Trophoblast cell (in vitro differentiated cells and primary cell): ENCODE measurements at regions not wholly inside any gene's neighbourhood (a gene's known extent, or its start where the extent isn't known, plus 50 kb on each side); places are given as distances from the start of the nearest gene placed in this dataset.

ENCODE experiments used
- DNase-seq, 2 donors: peaks; one replicate each; pipeline ENCODE4 v3.0.0-alpha.2; 2016
- H2AFZ ChIP-seq: 2 replicates; pipeline ENCODE4 v1.6.1; 2013; ENCODE audit warnings: low read length, moderate library complexity, mild to moderate bottlenecking; ENCODE audit not compliant: insufficient read depth, poor library complexity
- H2AK5ac ChIP-seq: 2 replicates; pipeline ENCODE4 v1.6.1; 2013; ENCODE audit warnings: mild to moderate bottlenecking, low read length
- H2BK120ac ChIP-seq: 2 replicates; pipeline ENCODE4 v1.6.1; 2013; ENCODE audit warnings: low read length, mild to moderate bottlenecking, moderate library complexity; ENCODE audit not compliant: insufficient read depth, poor library complexity
- H2BK12ac ChIP-seq: 2 replicates; pipeline ENCODE4 v1.6.1; 2013; ENCODE audit warnings: mild to moderate bottlenecking, low read length, moderate library complexity
- H2BK5ac ChIP-seq: 2 replicates; pipeline ENCODE4 v1.6.1; 2013; ENCODE audit warnings: low read length, low read depth, moderate library complexity, mild to moderate bottlenecking; ENCODE audit not compliant: poor library complexity
- H3K14ac ChIP-seq: 2 replicates; pipeline ENCODE4 v1.6.1; 2013; ENCODE audit warnings: mild to moderate bottlenecking, low read length
- H3K18ac ChIP-seq: 2 replicates; pipeline ENCODE4 v1.6.1; 2013; ENCODE audit warnings: mild to moderate bottlenecking, low read length
- H3K23ac ChIP-seq: 2 replicates; pipeline ENCODE4 v1.6.1; 2013; ENCODE audit warnings: low read length
- H3K27ac ChIP-seq: 2 replicates; pipeline ENCODE4 v1.5.1; 2013; ENCODE audit warnings: low read depth, mild to moderate bottlenecking, inconsistent platforms, low read length, moderate library complexity
- H3K27me3 ChIP-seq: 2 replicates; pipeline ENCODE4 v1.6.1; 2013; ENCODE audit warnings: inconsistent platforms, mild to moderate bottlenecking, low read length, moderate library complexity; ENCODE audit not compliant: insufficient read depth
- H3K36me3 ChIP-seq, 2 experiments: 1 replicate in 1 of 2; 2 replicates in 1 of 2; pipeline ENCODE4 v1.6.1; 2013; ENCODE audit warnings: low read length in 2 of 2, mild to moderate bottlenecking in 2 of 2, moderate library complexity in 1 of 2; ENCODE audit not compliant: insufficient read depth in 2 of 2, control insufficient read depth in 1 of 2
- H3K4ac ChIP-seq: 2 replicates; pipeline ENCODE4 v1.6.1; 2013; ENCODE audit warnings: low read depth, mild to moderate bottlenecking, low read length, moderate library complexity
- H3K4me1 ChIP-seq, 2 experiments: 1 replicate in 1 of 2; 2 replicates in 1 of 2; pipeline ENCODE4 v1.6.1; 2013; ENCODE audit warnings: low read length in 2 of 2, mild to moderate bottlenecking in 2 of 2, moderate library complexity in 1 of 2; ENCODE audit not compliant: insufficient read depth in 2 of 2, control insufficient read depth in 1 of 2
- H3K4me2 ChIP-seq: 2 replicates; pipeline ENCODE4 v1.6.1; 2013; ENCODE audit warnings: inconsistent platforms, mild to moderate bottlenecking, low read length, moderate library complexity
- H3K4me3 ChIP-seq: 2 replicates; pipeline ENCODE4 v1.5.1; 2013; ENCODE audit warnings: mild to moderate bottlenecking, low read depth, low read length, inconsistent platforms
- H3K79me1 ChIP-seq: one replicate; pipeline ENCODE4 v1.6.1; 2013; ENCODE audit warnings: low read length
- H3K79me2 ChIP-seq: 2 replicates; pipeline ENCODE4 v1.6.1; 2013; ENCODE audit warnings: low read length, mild to moderate bottlenecking; ENCODE audit not compliant: control insufficient read depth, insufficient read depth, poor library complexity
- H3K9ac ChIP-seq: 2 replicates; pipeline ENCODE4 v1.6.1; 2013; ENCODE audit warnings: mild to moderate bottlenecking, low read length
- H3K9me3 ChIP-seq: 2 replicates; pipeline ENCODE4 v1.6.1; 2013; ENCODE audit warnings: low read depth, mild to moderate bottlenecking, control low read depth, inconsistent platforms, low read length; ENCODE audit not compliant: insufficient read depth
- H4K12ac ChIP-seq: 2 replicates; pipeline ENCODE4 v1.6.1; 2013; ENCODE audit warnings: low read depth, mild to moderate bottlenecking, low read length, moderate library complexity
- H4K8ac ChIP-seq: 2 replicates; pipeline ENCODE4 v1.6.1; 2013; ENCODE audit warnings: low read depth, mild to moderate bottlenecking, low read length, moderate library complexity
- H4K91ac ChIP-seq: one replicate; pipeline ENCODE4 v1.6.1; 2013; ENCODE audit warnings: low read depth, mild to moderate bottlenecking, low read length, moderate library complexity
- WGBS: extraction: QIAGEN DNeasy Blood & Tissue Kit; methylation state at CpG from one replicate; pipeline ENCODE4 v1.1.7; 2013; ENCODE audit warnings: missing lambda C conversion rate; ENCODE audit not compliant: insufficient read length, insufficient coverage; ENCODE audit errors: extremely low coverage; 5-methylcytosine and 5-hydroxymethylcytosine counted together

- no peak overlapping the region for H2BK5ac ChIP-seq
- no peak overlapping the region for H4K12ac ChIP-seq
- H3K4ac ChIP-seq, result no peak overlapping the region
- no peaks in the 10 kb centered on the region for H3K79me2 ChIP-seq
- no peak overlapping the region for H3K23ac ChIP-seq
- no peaks in the 10 kb centered on the region for H3K79me1 ChIP-seq
- H4K8ac ChIP-seq, result no peak overlapping the region
- H3K18ac ChIP-seq, result no peak overlapping the region
- no peaks in the 10 kb centered on the region for H3K9me3 ChIP-seq
- H3K4me3 ChIP-seq, result no peak overlapping the region
- H3K4me1 ChIP-seq, result no peaks in the 10 kb centered on the region
- H3K9ac ChIP-seq, result no peak overlapping the region
- H2AK5ac ChIP-seq, result no peak overlapping the region
- no peak overlapping the region for H2AFZ ChIP-seq
- DNase-seq, result no peak
- no peaks in the 10 kb centered on the region for H3K27me3 ChIP-seq
- no peaks in the 10 kb centered on the region for H3K36me3 ChIP-seq
- no peak overlapping the region for H3K27ac ChIP-seq
- H2BK12ac ChIP-seq, result no peak overlapping the region
- no peak overlapping the region for H4K91ac ChIP-seq
- no peak overlapping the region for H3K4me2 ChIP-seq
- no peak overlapping the region for H3K14ac ChIP-seq
- no peak overlapping the region for H2BK120ac ChIP-seq
Measured at GRCh38 chr11:106295974-106296373, 218.5 kb downstream of the AASDHPPT start.

- Histone ChIP-seq H2BK120ac (no peak overlapping the region), H3K4me3 (no peak overlapping the region), H4K91ac (no peak overlapping the region), H3K9me3 (peaks cover 2% of the 10 kb centered on the region), H3K27ac (no peak overlapping the region), H2BK12ac (no peak overlapping the region), H3K36me3 (no peaks in the 10 kb centered on the region), H3K79me1 (peaks cover 3% of the 10 kb centered on the region), H3K27me3 (no peaks in the 10 kb centered on the region), H4K12ac (no peak overlapping the region), H2AK5ac (no peak overlapping the region), H3K18ac (no peak overlapping the region), H3K23ac (no peak overlapping the region), H2BK5ac (no peak overlapping the region), H3K4ac (no peak overlapping the region), H3K14ac (no peak overlapping the region), H3K79me2 (no peaks in the 10 kb centered on the region), H3K4me1 (peaks cover 4 to 8% of the 10 kb centered on the region in 2 experiments), H4K8ac (no peak overlapping the region), H2AFZ (no peak overlapping the region), H3K4me2 (no peak overlapping the region), H3K9ac (no peak overlapping the region)
- no CpG with 5 or more reads among the region's 2 CpGs for WGBS
- no peak for DNase-seq
Measured at GRCh38 chr11:106302416-106302815, 225.0 kb downstream of the AASDHPPT start.

- Histone ChIP-seq H4K8ac (no peak overlapping the region), H2AFZ (no peak overlapping the region), H3K36me3 (no peaks in the 10 kb centered on the region), H3K4ac (no peak overlapping the region), H3K14ac (no peak overlapping the region), H2BK120ac (no peak overlapping the region), H3K9ac (no peak overlapping the region), H3K27me3 (no peaks in the 10 kb centered on the region), H2BK12ac (no peak overlapping the region), H3K79me1 (peaks cover 3% of the 10 kb centered on the region), H2AK5ac (no peak overlapping the region), H3K4me3 (no peak overlapping the region), H3K23ac (no peak overlapping the region), H4K91ac (no peak overlapping the region), H3K79me2 (no peaks in the 10 kb centered on the region), H3K4me1 (peaks cover 4 to 8% of the 10 kb centered on the region in 2 experiments), H3K4me2 (no peak overlapping the region), H3K27ac (no peak overlapping the region), H2BK5ac (no peak overlapping the region), H4K12ac (no peak overlapping the region), H3K18ac (no peak overlapping the region), H3K9me3 (peaks cover 2% of the 10 kb centered on the region)
- DNase-seq, result peak; percentile 56 to 87
Measured at GRCh38 chr11:106304274-106304673, 226.8 kb downstream of the AASDHPPT start.

GRCh38 chr11:106305458-106305857 is 228.0 kb downstream of the AASDHPPT start:
- no peak overlapping the region for H4K91ac ChIP-seq
- no peak overlapping the region for H2BK120ac ChIP-seq
- H3K18ac ChIP-seq, result no peak overlapping the region
- no peaks in the 10 kb centered on the region for H3K27me3 ChIP-seq
- H3K23ac ChIP-seq, result no peak overlapping the region
- no peak overlapping the region for H3K14ac ChIP-seq
- no peak overlapping the region for H2BK12ac ChIP-seq
- peak; percentile 36 to 76 for DNase-seq
- H4K12ac ChIP-seq, result no peak overlapping the region
- WGBS, result no CpG with 5 or more reads among the region's 1 CpG
- no peak overlapping the region for H3K4me3 ChIP-seq
- H3K4me1 ChIP-seq, result peaks cover 4 to 8% of the 10 kb centered on the region in 2 experiments
- H2AK5ac ChIP-seq, result no peak overlapping the region
- no peak overlapping the region for H3K9ac ChIP-seq
- H3K27ac ChIP-seq, result no peak overlapping the region
- peaks cover 3% of the 10 kb centered on the region for H3K79me1 ChIP-seq
- no peak overlapping the region for H2BK5ac ChIP-seq
- no peak overlapping the region for H4K8ac ChIP-seq
- no peak overlapping the region for H2AFZ ChIP-seq
- no peaks in the 10 kb centered on the region for H3K79me2 ChIP-seq
- peaks cover 2% of the 10 kb centered on the region for H3K9me3 ChIP-seq
- no peak overlapping the region for H3K4ac ChIP-seq
- H3K4me2 ChIP-seq, result no peak overlapping the region
- H3K36me3 ChIP-seq, result no peaks in the 10 kb centered on the region

- Histone ChIP-seq H2AK5ac (no peak overlapping the region), H3K27me3 (no peaks in the 10 kb centered on the region), H3K36me3 (no peaks in the 10 kb centered on the region), H3K27ac (no peak overlapping the region), H3K23ac (no peak overlapping the region), H4K91ac (no peak overlapping the region), H2BK120ac (no peak overlapping the region), H2AFZ (no peak overlapping the region), H3K18ac (no peak overlapping the region), H3K4me1 (peaks cover 4 to 8% of the 10 kb centered on the region in 2 experiments), H3K4me2 (no peak overlapping the region), H3K9ac (no peak overlapping the region), H3K14ac (no peak overlapping the region), H3K9me3 (peaks cover 2% of the 10 kb centered on the region), H3K4me3 (no peak overlapping the region), H3K4ac (no peak overlapping the region), H2BK12ac (no peak overlapping the region), H3K79me1 (peaks cover 3% of the 10 kb centered on the region), H4K12ac (no peak overlapping the region), H4K8ac (no peak overlapping the region), H3K79me2 (no peaks in the 10 kb centered on the region), H2BK5ac (no peak overlapping the region)
- DNase-seq, result peak in 1 of 2 donors; percentile 40
Measured at GRCh38 chr11:106306942-106307341, 229.5 kb downstream of the AASDHPPT start.
